GM19468 (cell line): ENCODE measurements at regions not wholly inside any gene's neighbourhood (a gene's known extent, or its start where the extent isn't known, plus 50 kb on each side); places are given as distances from the start of the nearest gene placed in this dataset.

ENCODE experiments used
- ATAC-seq: cut with Tn5 transposase; IDR thresholded peaks from one replicate; pipeline ENCODE4 v1.9.1; 2021; ENCODE audit warnings: mild to moderate bottlenecking, moderate library complexity, moderate number of reproducible peaks; ENCODE audit not compliant: unreplicated experiment; ENCODE audit errors: extremely low read depth

- no peak for ATAC-seq
Observed at GRCh38 chr5:158286827-158287226, 427.9 kb upstream of the CLINT1 start.

DNA sequence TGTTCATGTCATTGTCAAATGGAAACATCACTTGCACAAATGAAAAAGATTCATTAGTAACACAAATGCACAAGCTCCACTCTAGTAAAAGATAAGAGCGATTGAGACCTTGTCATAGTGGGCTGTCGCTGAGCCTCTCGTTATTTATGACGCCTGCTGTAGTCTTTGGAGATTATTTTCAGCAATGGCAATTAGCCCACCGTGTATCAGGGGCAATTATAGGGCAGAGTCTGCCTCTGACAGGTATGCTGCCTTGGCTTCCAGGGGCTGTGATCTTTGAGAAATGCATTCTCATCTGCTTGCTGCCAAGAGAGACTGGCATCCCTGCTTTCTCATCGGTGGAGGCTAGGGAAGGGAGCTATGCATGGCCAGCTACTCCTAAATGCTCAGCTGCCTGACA lies 426.8 kb upstream of the CLINT1 start:
- no peak for ATAC-seq

DNA sequence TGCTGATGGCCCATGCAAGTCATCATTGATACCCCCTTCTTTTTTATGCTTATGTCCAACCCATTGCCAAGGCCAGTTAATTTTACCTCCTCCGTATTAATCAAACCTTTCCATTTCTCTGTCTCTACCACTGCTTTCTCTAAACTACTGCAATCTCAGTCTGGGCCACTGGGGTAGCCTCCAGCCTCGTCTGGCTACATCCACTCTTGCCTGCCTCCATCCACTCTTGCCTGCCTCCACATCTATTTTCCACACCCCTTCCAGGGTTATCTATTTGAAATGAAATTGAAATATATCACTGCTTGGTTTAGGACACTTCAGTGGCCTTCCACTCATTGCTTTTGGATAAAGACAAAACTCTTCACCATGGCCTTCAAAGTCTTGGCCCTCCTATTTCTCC lies 425.3 kb upstream of the CLINT1 start:
- no peak for ATAC-seq

- ATAC-seq: no peak
Observed at GRCh38 chr5:158283397-158283796, 424.5 kb upstream of the CLINT1 start.

- no peak for ATAC-seq
Observed at GRCh38 chr5:158278216-158278925, 419.4 kb upstream of the CLINT1 start.

DNA sequence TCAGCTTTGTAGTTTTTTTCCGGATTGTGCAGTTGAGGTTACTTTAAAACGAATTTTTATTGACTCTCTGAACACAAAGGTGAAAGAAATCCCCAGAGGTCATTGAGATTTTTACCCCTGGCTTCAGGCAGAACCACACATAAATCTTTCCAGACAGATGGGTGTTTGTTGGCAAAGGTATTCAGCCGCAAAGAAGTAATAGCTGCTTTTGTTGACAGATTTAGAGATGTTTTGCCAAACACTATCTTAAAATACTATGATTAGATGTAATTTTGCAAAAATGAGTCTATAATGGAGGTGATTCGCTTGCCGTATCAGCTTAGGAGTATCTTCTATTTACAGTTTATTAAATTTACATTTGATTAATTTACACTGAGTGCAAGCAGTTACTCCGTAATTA lies 418.3 kb upstream of the CLINT1 start:
- ATAC-seq: no peak

DNA sequence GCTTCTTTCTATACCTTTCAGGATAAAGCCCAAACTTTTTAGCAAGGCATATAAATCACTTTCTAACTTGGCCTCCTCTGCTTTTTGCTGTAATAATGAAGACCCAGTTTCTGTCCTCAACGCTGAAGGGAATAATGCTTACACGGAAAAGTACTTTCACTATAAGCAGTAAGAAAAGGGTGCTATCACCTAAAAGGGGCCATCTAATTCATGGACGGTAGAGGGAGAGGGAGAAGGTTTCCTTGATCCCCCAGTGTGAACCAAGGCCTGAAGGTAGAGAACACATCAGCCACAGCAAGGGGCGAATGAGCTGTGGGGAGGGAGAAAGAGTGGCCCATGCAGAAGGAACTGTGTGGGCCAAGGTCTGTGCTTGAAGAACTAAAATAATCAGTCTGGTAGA lies 417.7 kb upstream of the CLINT1 start:
- no peak for ATAC-seq

GRCh38 chr5:158275511-158275910 lies 416.6 kb upstream of the CLINT1 start:
- no peak for ATAC-seq

DNA sequence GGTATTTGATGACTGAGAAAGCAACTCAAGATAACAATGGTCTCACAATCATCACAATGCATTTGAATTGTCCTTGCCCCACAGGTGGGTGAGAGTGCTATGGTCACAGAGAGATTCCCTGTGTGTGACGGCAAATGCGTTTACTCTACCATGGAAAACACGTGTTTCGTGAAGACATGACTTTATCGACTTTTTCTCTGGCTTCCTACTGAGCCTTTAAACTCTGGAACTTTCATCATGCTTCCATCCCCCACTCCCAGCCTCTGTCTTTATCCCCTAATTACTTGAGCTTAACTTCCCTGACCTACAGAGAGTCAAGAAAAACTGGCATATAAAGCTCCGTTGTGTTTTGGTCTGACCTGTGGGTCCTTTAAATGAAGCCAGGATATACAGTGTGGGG lies 414.1 kb upstream of the CLINT1 start:
- no peak for ATAC-seq

GRCh38 chr5:158272409-158272808 lies 413.5 kb upstream of the CLINT1 start:
- no peak for ATAC-seq

- no peak for ATAC-seq
Observed at GRCh38 chr5:158270996-158271554, 412.1 kb upstream of the CLINT1 start.

DNA sequence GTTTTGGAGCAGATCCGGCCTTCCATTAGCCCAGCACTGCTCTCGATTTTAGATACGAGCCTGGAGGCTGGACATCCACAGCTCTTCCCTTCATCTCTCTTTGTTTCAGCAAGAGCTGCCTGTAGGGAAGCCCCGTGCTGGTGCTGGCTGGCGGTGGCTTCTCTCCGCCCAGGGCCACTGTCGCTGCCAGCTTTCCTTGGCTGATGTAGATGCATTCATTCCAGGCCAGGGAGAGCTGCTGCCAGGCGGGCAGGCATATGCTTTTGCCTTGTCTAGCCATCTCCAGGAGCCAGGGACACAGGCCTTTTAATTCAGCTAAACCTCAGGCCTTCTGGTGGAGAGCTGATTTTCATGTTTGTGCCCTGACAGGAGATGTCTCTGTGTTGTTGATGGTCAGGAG lies 409.3 kb upstream of the CLINT1 start:
- no peak for ATAC-seq

DNA sequence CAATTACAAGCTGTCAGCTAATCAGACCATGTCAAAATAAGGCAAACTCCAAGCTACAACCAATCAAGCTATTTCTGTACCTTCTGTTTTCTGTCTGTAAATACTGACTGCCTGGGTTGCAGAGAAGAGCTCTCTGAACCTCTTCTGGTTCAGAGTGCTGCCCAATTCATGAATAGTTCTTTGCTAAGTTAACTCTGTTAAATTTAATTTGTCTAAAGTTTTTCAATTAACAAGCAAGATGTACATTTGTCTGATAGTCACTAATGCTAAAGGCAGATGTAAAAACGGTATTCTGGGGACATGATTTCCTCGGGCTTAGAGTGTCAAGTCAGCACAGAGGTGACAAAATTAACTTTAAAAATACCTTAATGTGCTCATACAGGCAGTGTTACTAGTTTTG lies 408.3 kb upstream of the CLINT1 start:
- no peak for ATAC-seq

- ATAC-seq: no peak
Observed at GRCh38 chr5:158265931-158266700, 407.2 kb upstream of the CLINT1 start.

- no peak for ATAC-seq
Observed at GRCh38 chr5:158265346-158265745, 406.4 kb upstream of the CLINT1 start.

GRCh38 chr5:158264264-158264663 lies 405.3 kb upstream of the CLINT1 start:
- no peak for ATAC-seq

DNA sequence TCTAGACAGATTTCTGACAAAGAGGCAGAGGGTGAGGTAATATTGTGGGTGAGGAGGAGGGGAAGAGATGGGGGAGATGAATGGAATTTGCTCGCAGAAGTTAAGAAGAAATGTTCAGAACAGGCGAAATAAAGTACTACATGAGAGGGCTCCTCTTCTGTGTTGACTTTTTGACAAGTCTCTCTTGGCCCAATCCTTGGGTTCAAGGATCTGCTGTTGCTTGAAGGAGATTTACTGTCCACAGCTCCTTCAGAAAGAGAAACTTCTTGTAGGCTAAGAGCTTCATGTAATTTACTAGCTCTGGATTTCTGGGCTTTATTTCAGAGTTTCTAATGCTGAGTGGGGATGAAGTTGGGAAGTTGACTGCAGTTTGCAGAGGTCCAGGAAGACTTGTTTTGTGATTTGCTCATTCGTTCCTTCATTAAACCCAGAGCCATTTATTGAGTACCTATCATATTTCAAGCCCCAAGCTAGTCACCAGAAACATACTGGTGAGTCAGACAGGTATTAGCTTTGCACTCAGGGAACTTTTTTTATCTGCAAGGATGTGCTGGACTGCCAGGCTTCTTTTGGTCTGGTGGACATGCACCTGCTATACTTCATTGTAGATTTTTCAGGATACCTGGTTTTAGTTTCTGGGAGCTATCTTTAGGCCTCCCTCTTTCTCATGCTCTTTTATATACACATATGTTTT lies 402.9 kb upstream of the CLINT1 start:
- no peak for ATAC-seq

DNA sequence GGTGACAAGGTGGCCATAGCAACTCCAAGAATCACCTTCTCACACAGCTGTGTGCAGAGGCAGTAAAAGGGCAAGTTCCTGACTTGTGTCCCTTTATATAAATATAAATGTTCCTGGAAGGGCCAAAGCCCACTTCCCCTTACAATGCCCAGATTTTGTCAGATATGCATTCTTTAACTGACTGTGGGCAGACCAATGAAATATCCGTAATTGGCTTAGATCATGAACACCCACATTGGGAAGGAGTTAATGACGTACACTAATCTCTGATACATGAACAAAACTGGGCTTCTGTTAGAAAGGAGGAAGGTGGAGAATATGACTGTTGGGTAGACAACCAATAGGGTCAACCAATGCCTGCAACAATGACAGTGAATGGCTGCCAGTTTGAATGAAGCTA lies 397.2 kb upstream of the CLINT1 start:
- no peak for ATAC-seq

- no peak for ATAC-seq
Observed at GRCh38 chr5:158255609-158256008, 396.7 kb upstream of the CLINT1 start.

DNA sequence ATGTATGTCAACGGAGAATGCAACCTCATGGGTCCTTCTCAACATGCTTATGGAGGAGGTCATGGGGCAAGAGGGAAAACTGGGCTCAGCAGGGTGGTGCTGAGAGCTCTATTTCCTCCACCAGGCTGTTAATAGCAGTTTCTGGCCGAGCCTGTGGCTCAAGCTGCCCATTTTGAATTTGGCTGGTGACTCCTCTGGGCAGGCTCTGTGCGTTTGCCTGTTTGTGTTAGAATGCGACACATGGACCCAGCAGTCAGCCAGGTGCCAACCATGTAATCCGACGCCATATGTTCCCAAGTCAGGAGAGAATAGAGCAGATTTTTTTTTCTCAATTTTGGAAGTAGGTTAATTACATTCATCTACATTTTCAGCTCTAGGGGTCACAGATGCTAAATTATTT lies 387.7 kb upstream of the CLINT1 start:
- ATAC-seq: no peak

DNA sequence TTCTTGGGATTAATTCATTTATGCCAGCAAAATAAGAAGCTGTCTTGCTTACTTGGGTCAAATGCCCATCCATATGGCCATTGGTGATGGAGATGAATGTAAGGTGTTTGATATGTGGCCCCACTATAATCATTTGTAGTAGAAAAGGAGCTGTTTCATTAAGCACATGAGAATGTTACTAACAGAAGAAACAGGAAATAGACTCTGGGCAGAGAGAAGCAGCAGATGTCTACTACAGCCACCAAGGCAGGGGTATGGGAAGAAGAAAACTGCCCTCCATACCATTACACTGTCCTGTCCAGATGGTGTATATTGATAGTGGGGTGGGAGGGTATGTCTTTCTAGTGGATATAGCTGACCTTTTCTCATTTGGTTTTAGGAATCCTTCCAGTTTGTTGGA lies 386.6 kb upstream of the CLINT1 start:
- no peak for ATAC-seq
